HG02870 (cell line): ENCODE measurements at regions not wholly inside any gene's neighbourhood (a gene's known extent, or its start where the extent isn't known, plus 50 kb on each side); places are given as distances from the start of the nearest gene placed in this dataset.

Source experiments
- ATAC-seq: cut with Tn5 transposase; IDR thresholded peaks from one replicate; pipeline ENCODE4 v1.9.1; 2021; ENCODE audit warnings: mild to moderate bottlenecking, moderate library complexity; ENCODE audit not compliant: unreplicated experiment

GRCh38 chr14:61110316-61111082, 129.5 kb downstream of the SLC38A6 start:
- no peak for ATAC-seq

GRCh38 chr14:61109288-61109687, 128.2 kb downstream of the SLC38A6 start:
- ATAC-seq: no peak

GRCh38 chr14:61108496-61109141, 127.6 kb downstream of the SLC38A6 start:
- no peak for ATAC-seq

GRCh38 chr14:61107869-61108493, 126.9 kb downstream of the SLC38A6 start:
- ATAC-seq: no peak

- ATAC-seq: no peak
These were observed 126.1 kb downstream of the SLC38A6 start for GRCh38 chr14:61106959-61107641.

- ATAC-seq: no peak
These were observed 125.4 kb downstream of the SLC38A6 start for GRCh38 chr14:61106271-61106958.

- no peak for ATAC-seq
These were observed 123.3 kb downstream of the SLC38A6 start for GRCh38 chr14:61104358-61104757.

- ATAC-seq: peak; percentile 80
These were observed 122.7 kb downstream of the SLC38A6 start for GRCh38 chr14:61103541-61104339.

- ATAC-seq: no peak
These were observed 121.8 kb downstream of the SLC38A6 start for GRCh38 chr14:61102549-61103466.
